Islet of Langerhans (tissue), 1 donor: ENCODE measurements at regions not wholly inside any gene's neighbourhood (a gene's known extent, or its start where the extent isn't known, plus 50 kb on each side); places are given as distances from the start of the nearest gene placed in this dataset.

Experiments
- FAIRE-seq: peaks from one replicate; lab custom pipeline; 2011; peaks lifted over from hg19 to GRCh38; lab: Jason Lieb, UNC

GRCh38 chr7:42489299-42489698 is 252.3 kb upstream of the GLI3 start:
- FAIRE-seq: no peak

DNA sequence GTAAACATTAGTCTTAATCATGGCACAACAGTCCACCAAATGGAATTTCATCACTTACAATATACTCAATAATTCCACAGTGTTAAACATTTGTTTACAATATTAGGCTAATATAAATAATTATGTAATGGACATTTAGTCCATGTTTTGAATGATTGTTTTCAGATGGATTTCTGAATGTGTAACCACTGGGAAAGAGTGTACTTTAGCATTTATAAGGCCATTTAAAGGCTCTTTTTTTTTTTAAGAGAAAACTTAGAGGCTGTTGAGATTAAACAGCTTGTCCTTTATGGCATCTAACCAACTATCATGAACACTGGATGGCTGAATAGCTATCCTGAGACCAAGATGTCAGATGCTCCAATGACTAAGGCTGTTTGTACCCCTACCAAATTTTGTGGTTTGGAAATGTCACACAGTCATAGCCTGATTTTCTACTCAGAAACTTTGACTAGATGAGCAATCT is 248.3 kb upstream of the GLI3 start:
- no peak for FAIRE-seq

DNA sequence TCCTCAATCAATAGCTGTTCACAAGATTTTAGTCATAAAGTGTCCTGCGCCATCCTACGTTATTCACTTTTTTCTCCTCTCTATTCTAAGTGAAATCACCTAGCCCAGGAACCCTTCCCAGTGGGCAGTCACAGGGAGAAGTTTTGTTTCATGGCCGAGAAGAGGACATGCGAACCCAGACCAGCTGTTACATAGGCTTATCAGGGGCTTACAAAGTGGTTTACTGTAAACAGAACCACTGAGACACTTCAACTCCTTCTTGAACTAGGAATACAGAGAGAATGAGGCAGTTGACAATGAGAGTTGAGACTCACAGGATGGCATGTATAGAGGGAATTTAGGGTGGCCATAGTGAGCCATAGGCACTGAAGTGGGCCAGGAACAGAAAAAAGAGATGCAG is 246.9 kb upstream of the GLI3 start:
- no peak for FAIRE-seq

DNA sequence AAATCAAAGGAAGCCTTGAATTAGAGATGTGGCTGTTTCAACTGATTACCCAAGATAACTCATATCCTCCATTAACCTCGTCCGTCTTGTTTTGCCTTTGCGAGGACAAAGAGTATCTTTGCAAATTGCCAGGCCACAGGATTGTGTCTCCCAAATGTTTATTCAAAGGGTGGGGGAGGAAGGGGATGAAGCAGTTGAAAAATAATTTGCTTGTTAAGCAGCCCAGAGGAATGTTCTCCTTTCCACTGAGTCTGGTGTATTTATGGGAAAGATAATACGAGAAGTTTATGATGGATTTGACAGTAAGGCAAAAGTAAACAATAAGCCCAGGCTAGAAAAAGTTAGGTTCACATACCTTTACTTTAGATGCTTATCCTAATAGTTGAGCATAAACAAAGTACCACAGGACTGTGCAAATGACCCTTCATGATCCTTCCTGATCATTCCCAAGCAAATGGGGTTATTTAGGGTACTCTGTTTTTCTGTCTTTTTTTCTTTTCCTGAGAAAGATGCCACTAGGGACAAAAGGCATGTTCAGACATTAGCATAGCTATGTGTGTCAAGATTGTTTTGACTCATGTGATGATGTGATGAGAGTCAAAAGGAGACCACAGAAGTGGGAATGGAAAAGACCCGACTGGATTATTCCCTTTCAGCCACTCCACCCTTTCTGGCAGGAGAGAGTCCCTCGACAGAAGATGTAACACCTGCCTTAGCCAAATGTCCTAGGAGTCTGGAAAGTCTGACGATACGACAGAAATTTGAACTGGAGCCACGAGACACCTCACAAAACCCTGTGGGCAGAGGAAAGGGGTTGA is 243.0 kb upstream of the GLI3 start:
- no peak for FAIRE-seq

DNA sequence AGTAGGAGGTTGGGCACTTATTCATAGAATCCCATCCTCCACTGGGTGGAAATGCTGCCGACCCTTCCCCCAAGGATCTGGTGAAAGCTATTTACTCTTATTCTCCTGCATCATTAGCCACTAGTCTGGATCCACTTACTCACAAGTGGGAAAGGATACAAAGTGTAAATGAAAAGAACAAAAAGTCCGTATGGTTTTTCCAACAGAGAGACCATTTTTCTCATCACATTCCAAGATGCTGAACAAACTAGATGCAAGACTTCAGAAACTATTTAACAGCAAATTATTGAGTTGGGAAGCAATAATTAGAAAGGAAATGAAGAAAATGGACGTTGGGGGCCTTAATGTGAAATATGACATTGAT is 242.4 kb upstream of the GLI3 start:
- no peak for FAIRE-seq

DNA sequence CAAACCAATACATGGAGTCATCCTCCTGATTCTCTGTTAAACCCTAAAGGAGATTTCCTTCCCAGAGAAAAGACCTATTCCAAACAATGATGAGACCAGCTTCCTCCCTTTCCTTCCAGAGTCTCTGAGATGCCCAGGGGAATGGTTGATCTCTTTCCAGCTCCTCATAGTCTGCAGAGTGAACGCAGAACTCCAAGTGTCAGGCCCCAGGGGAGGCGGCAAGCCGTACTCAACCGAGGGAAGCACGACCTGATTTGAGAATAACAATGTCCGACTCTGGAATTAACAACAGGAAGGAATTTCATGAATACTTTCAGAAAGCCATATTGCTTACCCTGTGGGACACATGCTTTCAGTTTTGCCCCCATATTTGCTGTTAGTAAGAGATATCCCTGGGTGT is 241.7 kb upstream of the GLI3 start:
- no peak for FAIRE-seq

DNA sequence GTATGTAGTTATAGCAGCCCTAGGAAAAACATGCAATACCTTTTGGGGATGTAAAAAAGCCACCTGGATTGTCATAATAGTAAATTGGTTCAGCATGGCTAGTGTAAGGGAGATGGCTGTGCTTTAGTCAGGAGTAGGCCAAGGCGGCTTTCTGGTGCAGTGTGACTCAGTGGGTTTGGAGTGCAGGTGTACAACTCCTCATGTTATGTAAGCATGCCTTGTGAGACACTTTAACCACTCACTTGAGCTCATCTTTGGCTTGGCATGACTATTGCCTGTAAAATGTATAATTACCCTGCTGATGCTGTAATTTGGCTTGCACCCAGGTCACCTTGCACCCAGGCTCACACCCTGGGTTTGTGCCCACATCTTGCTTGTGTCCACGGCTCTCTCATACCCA is 239.2 kb upstream of the GLI3 start:
- no peak for FAIRE-seq

GRCh38 chr7:42475082-42475481 is 238.1 kb upstream of the GLI3 start:
- no peak for FAIRE-seq

- no peak for FAIRE-seq
These were observed 236.1 kb upstream of the GLI3 start for GRCh38 chr7:42473099-42473498.

- FAIRE-seq: no peak
These were observed 234.7 kb upstream of the GLI3 start for GRCh38 chr7:42471573-42472174.

DNA sequence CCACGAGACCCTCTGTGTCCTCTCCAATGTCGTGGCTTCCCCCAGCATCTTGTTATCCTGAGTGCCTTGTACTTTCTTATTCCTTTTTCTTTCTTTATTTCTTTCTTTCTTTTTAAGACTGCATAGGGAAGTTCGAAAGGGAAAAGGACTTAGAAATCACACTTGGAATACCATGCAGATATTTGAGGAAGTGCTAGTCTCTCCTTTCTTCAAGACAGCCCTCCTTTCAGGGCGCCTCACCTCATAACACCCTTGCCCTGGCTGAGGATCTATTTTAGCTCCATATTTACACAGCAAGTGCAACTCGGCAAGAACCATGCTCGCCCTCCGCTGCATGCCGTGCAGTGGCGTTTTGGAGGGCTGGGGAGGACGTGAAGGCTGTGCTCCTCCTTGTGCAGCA is 232.3 kb upstream of the GLI3 start:
- no peak for FAIRE-seq

DNA sequence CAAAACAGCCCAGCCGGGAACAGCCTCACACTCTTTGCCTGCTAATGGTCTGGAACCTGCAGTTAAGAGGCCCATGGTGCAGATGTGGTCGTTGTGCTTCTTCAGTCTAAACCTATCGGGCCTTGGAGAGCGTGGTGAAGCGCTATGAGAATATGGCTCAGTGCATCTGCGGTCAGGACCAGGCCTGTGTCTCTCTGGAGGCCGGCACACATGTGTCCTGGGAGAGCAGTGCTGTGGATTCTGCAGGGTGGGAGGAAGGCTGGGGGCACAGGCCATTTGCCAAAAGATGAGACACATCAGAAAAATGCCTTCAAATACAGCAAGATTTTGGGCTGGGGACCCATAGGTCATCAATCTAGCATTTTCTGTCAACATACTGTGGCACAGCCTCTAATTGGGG is 231.5 kb upstream of the GLI3 start:
- FAIRE-seq: no peak

DNA sequence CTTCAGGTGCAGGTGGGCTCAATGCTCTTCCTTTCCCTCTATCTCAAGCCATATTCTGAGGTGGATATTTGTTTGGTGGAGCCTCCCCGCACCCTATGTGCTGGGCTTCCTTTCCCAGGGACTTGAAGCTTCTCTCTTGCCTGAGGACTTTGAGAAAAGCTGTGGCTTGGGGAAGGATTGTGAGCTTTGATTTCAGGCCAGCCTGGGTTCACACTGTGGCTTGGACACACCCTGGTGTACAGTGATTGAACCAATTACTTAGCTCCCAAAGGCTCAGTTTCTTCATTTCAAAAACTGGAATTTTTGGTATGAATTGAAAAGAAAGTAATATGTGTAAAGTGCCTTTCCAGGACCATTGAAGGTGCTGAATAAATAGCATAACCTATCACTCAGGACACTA is 224.5 kb upstream of the GLI3 start:
- no peak for FAIRE-seq

- no peak for FAIRE-seq
These were observed 223.9 kb upstream of the GLI3 start for GRCh38 chr7:42460933-42461332.

GRCh38 chr7:42460148-42460547 is 223.1 kb upstream of the GLI3 start:
- FAIRE-seq: no peak

DNA sequence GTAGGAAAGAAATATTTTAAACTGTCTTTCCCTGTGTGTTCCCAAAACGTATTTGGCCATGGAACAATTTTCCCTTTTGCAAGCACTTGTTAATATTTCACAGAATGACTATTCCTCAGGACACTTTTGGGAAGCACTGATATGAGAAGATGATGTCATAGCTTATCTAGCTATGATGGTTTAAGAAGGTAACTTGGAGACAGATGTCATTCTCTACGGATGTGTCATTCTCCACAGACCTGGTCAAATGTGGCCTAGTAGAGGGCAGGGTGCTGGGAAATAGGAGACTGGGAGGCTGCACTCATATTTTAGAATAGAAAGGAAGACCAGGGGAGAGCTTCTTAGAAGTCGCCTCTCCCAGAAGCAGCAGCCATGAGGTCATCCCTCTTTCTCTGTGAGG is 220.7 kb upstream of the GLI3 start:
- FAIRE-seq: no peak

- FAIRE-seq: no peak
These were observed 219.8 kb upstream of the GLI3 start for GRCh38 chr7:42456756-42457276.

DNA sequence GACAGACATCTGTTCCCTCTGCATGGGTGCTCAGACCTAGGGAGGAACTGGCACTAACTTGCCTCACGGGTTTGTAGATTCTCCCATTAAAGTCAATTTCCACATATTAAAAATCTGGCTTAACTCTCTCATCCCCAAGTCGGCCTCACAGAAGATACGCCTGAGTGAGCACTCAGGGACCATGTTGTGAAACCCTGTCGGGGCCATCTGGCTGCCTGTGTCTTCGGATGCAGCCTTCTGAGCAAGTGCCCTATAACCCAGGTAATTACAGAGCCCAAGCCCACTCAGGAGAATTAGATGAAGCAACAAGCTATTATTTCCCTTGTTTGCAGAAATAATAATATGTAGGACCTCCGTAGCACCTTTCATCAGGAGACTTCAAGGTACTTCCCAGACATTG is 219.3 kb upstream of the GLI3 start:
- no peak for FAIRE-seq

DNA sequence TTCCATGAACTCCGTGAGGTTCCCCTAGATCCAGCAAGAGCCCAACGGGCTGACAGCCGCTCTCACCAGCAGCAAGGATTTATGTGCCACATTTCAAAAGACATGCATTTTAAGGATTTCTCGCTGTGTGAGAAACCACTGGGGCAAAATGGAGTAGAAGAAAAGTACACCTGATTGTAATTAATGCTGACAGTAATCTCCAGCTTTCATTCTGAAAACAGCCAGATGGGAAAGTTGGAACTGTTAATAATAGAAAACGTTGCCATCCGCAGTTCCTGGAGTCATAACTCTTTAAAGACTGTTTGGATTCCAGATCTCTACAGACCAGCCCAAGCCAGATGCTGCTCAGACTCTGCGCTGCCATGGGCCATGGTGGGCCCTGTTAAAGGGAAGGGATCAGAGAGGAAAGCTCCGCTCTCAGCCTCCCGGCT is 216.9 kb upstream of the GLI3 start:
- FAIRE-seq: no peak

DNA sequence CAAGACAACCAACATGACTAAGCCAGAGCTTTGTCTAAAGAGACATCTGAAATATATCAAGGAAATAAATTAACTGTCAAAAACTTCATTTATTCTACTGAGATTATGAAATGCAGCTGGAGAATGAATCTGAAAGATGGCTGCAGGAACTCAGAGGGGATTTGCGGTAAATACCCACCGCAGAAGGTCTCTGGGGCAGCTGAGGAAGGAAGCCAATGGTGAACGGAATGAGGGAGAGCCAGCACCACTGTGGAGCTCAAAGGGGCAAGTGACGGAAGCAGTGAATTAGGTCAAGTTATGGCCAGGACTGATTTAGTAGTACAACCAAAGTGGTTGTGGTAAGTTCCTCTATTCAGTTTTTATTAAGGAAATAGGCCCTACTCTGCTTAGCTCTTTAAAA is 215.3 kb upstream of the GLI3 start:
- no peak for FAIRE-seq

DNA sequence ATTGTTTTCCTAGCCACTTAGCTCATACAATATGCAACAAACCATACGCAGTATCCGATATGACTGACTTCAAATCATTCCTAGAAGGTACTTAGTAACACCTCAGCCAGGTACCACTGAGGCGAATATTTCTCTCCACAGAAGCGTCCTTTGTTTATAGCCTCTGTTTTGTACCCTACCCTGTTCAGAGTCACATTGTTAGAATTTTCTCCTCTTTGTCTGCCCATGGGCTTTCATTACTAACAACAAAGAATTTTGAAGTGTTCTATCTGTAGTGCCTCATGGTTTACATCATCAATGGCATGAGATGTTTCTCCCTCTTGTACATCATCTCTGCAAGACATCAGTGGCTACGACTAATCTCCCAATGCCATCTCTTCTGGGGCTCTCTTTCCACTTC is 212.4 kb upstream of the GLI3 start:
- no peak for FAIRE-seq

GRCh38 chr7:42448901-42449300 is 211.9 kb upstream of the GLI3 start:
- FAIRE-seq: no peak

DNA sequence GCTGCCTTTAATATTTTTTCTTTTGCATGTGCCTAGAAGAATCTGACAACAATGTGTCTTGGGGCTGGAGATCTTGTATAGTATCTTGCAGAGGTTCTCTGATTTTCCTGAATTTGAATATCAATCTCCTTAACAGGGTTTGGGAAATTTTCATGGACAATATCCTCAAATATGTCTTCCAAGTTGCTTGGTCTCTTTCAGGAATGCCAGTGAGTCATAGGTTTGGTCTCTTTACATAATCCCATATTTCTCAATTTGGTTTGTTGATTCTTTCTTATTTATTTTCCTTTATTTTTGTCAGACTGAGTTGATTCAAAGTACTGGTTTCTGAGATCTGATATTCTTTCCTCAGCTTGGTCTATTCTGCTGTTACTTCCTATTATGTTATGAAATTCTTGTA is 208.7 kb upstream of the GLI3 start:
- no peak for FAIRE-seq

DNA sequence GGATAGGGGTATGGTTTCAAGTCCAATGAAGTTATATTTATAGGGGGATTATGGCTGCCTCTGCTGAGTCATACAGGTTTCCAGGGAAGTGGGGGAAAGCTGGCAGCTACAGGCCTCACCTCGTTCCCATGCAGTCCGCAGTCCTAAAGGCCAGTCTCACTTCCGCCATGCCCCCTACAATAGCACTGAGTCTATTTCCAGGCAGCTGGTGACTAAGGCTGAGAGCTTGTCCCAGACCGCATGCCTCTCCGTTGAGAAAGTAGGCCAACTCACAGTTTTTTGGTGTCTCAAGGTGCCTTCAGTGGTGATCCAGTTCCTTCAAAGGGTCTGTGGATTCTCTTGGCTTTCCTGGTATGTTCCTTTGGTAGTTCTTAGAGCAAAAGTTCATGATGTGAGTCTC is 203.9 kb upstream of the GLI3 start:
- no peak for FAIRE-seq
